Activated T-cell treated with anti-CD3 and anti-CD28 coated beads for 48 hours (primary cell): ENCODE measurements at regions not wholly inside any gene's neighbourhood (a gene's known extent, or its start where the extent isn't known, plus 50 kb on each side); places are given as distances from the start of the nearest gene placed in this dataset.

Experiments used
- DNase-seq: peaks from one replicate; pipeline ENCODE4 v3.0.0-alpha.2; 2020; ENCODE audit warnings: low read depth

- DNase-seq, result no peak
These were observed 275.0 kb downstream of the DRD1 start for GRCh38 chr5:175168882-175169507.

- DNase-seq, result no peak
These were observed 278.0 kb downstream of the DRD1 start for GRCh38 chr5:175166026-175166425.

GRCh38 chr5:175163586-175164275 lies 280.3 kb downstream of the DRD1 start:
- no peak for DNase-seq

- no peak for DNase-seq
These were observed 281.9 kb downstream of the DRD1 start for GRCh38 chr5:175162036-175162435.

- no peak for DNase-seq
These were observed 284.0 kb downstream of the DRD1 start for GRCh38 chr5:175159956-175160355.

GRCh38 chr5:175148636-175149172 lies 295.3 kb downstream of the DRD1 start:
- DNase-seq, result no peak

- DNase-seq, result no peak
These were observed 297.2 kb downstream of the DRD1 start for GRCh38 chr5:175146733-175147132.

GRCh38 chr5:175141421-175141820 lies 302.6 kb downstream of the DRD1 start:
- no peak for DNase-seq

- no peak for DNase-seq
These were observed 310.8 kb downstream of the DRD1 start for GRCh38 chr5:175133185-175133584.

- no peak for DNase-seq
These were observed 312.6 kb downstream of the DRD1 start for GRCh38 chr5:175131432-175131831.

- no peak for DNase-seq
These were observed 314.4 kb downstream of the DRD1 start for GRCh38 chr5:175129619-175130018.

- no peak for DNase-seq
These were observed 314.9 kb downstream of the DRD1 start for GRCh38 chr5:175129121-175129520.

GRCh38 chr5:175124821-175125220 lies 319.2 kb downstream of the DRD1 start:
- DNase-seq, result no peak

GRCh38 chr5:175124251-175124813 lies 319.6 kb downstream of the DRD1 start:
- DNase-seq, result no peak

- no peak for DNase-seq
These were observed 320.4 kb downstream of the DRD1 start for GRCh38 chr5:175123542-175123941.

- DNase-seq, result no peak
These were observed 322.5 kb downstream of the DRD1 start for GRCh38 chr5:175121457-175121856.

- DNase-seq, result no peak
These were observed 323.6 kb downstream of the DRD1 start for GRCh38 chr5:175120412-175120811.

- DNase-seq, result no peak
These were observed 325.2 kb downstream of the DRD1 start for GRCh38 chr5:175118700-175119309.

GRCh38 chr5:175116466-175117048 lies 327.4 kb downstream of the DRD1 start:
- DNase-seq, result no peak

- DNase-seq, result no peak
These were observed 328.2 kb downstream of the DRD1 start for GRCh38 chr5:175115831-175116230.

- no peak for DNase-seq
These were observed 330.0 kb downstream of the DRD1 start for GRCh38 chr5:175113947-175114346.

- DNase-seq, result no peak
These were observed 334.8 kb downstream of the DRD1 start for GRCh38 chr5:175109058-175109755.
